ENCODE measurements at regions not wholly inside any gene's neighbourhood (a gene's known extent, or its start where the extent isn't known, plus 50 kb on each side); places are given as distances from the start of the nearest gene placed in this dataset.

GRCh38 chr10:88222881-88223280 lies 359.5 kb downstream of the PTEN start:
- FAIRE-seq: no peak
- CTCF ChIA-PET (ENCODE audit: partially characterized antibody): no interaction called here
- TF ChIP-seq TCF12 (IDR thresholded peaks at IDR 0.05; ENCODE audit: low read depth, low read length) (no peak), POLR2AphosphoS5 (IDR thresholded peaks at IDR 0.05; ENCODE audit: low read depth, low read length) (no peak), TEAD4 (IDR thresholded peaks at IDR 0.05; ENCODE audit: low read depth, low read length) (no peak), SP4 (IDR thresholded peaks at IDR 0.05; ENCODE audit: low read length) (no peak), TBP (IDR thresholded peaks at IDR 0.05; ENCODE audit: low read depth, low read length) (no peak), SUZ12 (IDR thresholded peaks at IDR 0.05; ENCODE audit: low read length) (no peak)
- TF ChIP-seq, protein P1, sequence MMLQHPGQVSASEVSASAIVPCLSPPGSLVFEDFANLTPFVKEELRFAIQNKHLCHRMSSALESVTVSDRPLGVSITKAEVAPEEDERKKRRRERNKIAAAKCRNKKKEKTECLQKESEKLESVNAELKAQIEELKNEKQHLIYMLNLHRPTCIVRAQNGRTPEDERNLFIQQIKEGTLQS (IDR thresholded peaks at IDR 0.05; ENCODE audit: insufficient read depth, low read depth, low read length): no peak

More at GRCh38 chr10:88222881-88223280, 359.5 kb downstream of the PTEN start:
- H3K23me2 ChIP-seq (ENCODE audit: low read depth, low read length): no peaks in the 10 kb centered on the region
- H4K20me1 ChIP-seq (replicated peaks in 1 of 2; ENCODE audit: control insufficient read depth in 1 of 2, insufficient read depth in 2 of 2, low read length in 2 of 2): no peaks in the 10 kb centered on the region
- H2AK5ac ChIP-seq (ENCODE audit: low read depth, low read length): no peak overlapping the region
- DNase-seq (ENCODE audit: low read depth in 1 of 2, low spot score in 2 of 2): no peak
- H3K27me3 ChIP-seq (replicated peaks in 1 of 4; ENCODE audit: control insufficient read depth in 3 of 4, extremely low read depth in 1 of 4, insufficient read depth in 3 of 4, low read length in 3 of 4): no peaks in the 10 kb centered on the region; a peak in 1 of 7 replicates
- H3K36me3 ChIP-seq (ENCODE audit: control insufficient read depth in 2 of 4, insufficient read depth in 4 of 4, low read length in 3 of 4): no peaks in the 10 kb centered on the region
- H2BK15ac ChIP-seq (ENCODE audit: low read length): no peak overlapping the region
- no peak overlapping the region for H2BK20ac ChIP-seq (ENCODE audit: low read length)
- H3K79me1 ChIP-seq (ENCODE audit: low read depth, low read length): no peaks in the 10 kb centered on the region
- H2BK120ac ChIP-seq (replicated peaks; ENCODE audit: low read depth, low read length): no peak overlapping the region
- no peak overlapping the region for H2AFZ ChIP-seq (ENCODE audit: low read length)
- H3K4me3 ChIP-seq (ENCODE audit: extremely low read depth in 1 of 4, insufficient read depth in 2 of 4, low read depth in 3 of 4, low read length in 4 of 4): no peak overlapping the region
- H4K5ac ChIP-seq (ENCODE audit: insufficient read length, low read depth, low read length): no peak overlapping the region
- H3K23ac ChIP-seq (ENCODE audit: insufficient read length): no peak overlapping the region
- no peak overlapping the region for H2BK12ac ChIP-seq (ENCODE audit: low read depth, low read length)
- H3K79me2 ChIP-seq (ENCODE audit: control insufficient read depth in 1 of 2, insufficient read depth in 2 of 2, low read length in 2 of 2): no peaks in the 10 kb centered on the region
- no peak overlapping the region for H3K4me2 ChIP-seq (ENCODE audit: insufficient read depth in 1 of 2, low read depth in 2 of 2, low read length in 2 of 2)
- no peak overlapping the region for H4K91ac ChIP-seq (replicated peaks; ENCODE audit: insufficient read length, low read length)
- H3K14ac ChIP-seq (ENCODE audit: insufficient read length): no peak overlapping the region
- no peaks in the 10 kb centered on the region for H3K9me3 ChIP-seq (ENCODE audit: insufficient read depth in 2 of 2, low read depth in 1 of 2, low read length in 1 of 2)
- no peak overlapping the region for H3K9ac ChIP-seq (replicated peaks in 1 of 4; ENCODE audit: extremely low read depth in 1 of 4, low read depth in 3 of 4, low read length in 3 of 4)
- no peak overlapping the region for H3K56ac ChIP-seq (replicated peaks; ENCODE audit: insufficient read length, low read depth, low read length)
- no peak overlapping the region for H2BK5ac ChIP-seq (ENCODE audit: low read depth, low read length)
- H3K18ac ChIP-seq (ENCODE audit: extremely low read depth, low read length): no peak overlapping the region
- H3K4ac ChIP-seq (replicated peaks; ENCODE audit: insufficient read length, low read depth, low read length): no peak overlapping the region
- no peak overlapping the region for H4K8ac ChIP-seq (ENCODE audit: extremely low read depth, insufficient read depth, low read length)
- H3K4me1 ChIP-seq (replicated peaks in 1 of 4; ENCODE audit: control insufficient read depth in 3 of 4, insufficient read depth in 4 of 4, low read length in 3 of 4): no peaks in the 10 kb centered on the region; a peak in 1 of 7 replicates
- POLR2A ChIA-PET (ENCODE audit: partially characterized antibody): no interaction called here
- no peak overlapping the region for H3K27ac ChIP-seq (ENCODE audit: low read depth, low read length)
- WGBS, 2 experiments (ENCODE audit: extremely low coverage in 1 of 2, insufficient coverage in 1 of 2, insufficient read length in 1 of 2, insufficient replicate concordance in 2 of 2, low coverage in 1 of 2, low lambda C conversion rate in 2 of 2, missing lambda C conversion rate in 1 of 2): 86% methylated on average over 1 of the region's 1 CpG; no CpG with 5 or more reads in 1 of the 2 experiments

Measured in H1 (cell line).